ENCODE measurements at regions not wholly inside any gene's neighbourhood (a gene's known extent, or its start where the extent isn't known, plus 50 kb on each side); places are given as distances from the start of the nearest gene placed in this dataset.

DNA sequence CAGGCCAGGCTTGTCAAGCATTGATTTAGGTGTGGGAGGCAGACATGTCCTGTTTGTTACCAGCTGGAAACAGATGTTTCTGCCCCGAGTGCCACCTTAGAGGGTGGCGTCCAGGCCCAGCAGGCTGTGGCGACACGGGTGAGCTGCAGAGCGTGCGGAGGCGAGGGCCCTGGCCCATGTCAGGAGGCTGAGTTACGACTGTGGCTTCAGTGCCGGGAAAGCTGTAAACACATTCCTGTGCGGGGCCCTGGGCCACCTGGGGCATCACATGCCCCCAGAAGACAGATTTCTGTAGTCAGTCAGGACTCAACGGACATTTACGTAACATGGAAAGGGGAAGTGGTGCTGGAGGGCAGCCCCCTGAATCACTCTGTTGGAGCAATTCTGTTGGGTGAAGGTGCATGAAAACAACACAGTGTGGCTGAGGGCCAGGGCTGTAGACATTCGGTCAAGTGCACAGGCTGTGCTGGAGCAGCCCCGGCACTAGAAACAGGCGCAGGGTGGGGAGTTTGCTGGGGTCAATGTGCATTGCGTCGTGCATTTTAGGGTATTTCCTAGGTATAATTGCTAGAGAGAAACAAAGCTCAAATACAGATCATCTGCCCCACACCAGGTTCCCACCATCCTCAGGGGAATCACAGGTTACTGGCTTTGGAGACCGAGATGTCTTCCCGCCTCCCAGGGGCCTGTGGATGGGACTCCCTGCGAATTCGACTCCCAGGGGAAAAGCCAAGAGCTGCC lies 291.8 kb downstream of the TMEM121 start:
- no peak for FAIRE-seq

DNA sequence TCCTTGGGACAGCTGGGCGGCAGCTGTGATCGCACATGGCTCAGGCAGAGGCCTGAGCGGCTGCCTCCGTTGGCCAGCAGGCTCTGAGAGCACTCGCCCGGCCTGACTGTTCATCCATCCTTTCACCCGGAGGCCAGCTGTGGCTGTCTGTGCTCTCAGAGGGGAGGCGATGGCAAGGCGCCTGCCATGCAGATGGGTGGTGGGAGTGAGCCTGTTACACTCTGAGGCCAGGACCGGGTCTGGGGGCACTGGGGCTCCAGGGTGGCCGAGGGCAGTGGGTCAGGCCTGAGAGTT lies 292.3 kb downstream of the TMEM121 start:
- no peak for FAIRE-seq

DNA sequence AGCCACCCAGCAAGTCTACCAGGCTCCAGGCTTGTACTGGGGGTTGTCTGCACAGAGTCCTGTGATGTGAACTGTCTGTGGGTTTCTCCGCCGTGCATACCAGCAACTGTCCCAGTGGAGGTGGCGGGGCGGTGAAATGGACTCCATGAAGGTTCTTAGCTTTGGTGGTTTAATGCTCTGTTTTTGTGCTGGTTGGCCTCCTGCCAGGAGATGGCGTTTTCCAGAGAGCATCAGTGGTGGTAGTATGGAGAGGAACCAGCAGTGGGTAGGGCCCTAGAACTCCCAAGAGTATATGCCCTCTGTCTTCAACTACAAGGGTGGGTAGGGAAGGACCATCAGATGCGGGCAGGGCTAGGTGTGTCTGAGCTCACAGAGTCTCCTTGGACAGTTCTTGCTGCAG lies 303.8 kb downstream of the TMEM121 start:
- FAIRE-seq = no peak

DNA sequence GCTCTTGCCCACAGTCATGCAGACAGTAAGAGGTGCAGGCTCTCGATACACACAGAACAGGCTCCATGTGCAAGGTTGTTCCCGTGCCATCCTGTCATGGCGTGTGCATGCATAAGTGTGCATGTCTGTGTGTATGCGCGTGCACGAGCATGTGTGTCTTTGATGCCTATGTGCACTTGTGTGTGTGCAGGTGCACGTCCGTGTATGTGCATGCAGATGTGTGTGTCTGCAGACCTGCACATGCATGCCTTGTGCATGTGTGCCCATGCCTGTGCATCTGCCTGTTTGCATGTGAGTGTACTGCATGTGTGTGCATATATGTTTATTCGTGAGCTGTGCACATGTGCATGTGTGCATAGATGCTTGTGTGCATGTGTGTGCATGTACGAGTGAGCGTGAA lies 309.8 kb downstream of the TMEM121 start:
- no peak for FAIRE-seq

DNA sequence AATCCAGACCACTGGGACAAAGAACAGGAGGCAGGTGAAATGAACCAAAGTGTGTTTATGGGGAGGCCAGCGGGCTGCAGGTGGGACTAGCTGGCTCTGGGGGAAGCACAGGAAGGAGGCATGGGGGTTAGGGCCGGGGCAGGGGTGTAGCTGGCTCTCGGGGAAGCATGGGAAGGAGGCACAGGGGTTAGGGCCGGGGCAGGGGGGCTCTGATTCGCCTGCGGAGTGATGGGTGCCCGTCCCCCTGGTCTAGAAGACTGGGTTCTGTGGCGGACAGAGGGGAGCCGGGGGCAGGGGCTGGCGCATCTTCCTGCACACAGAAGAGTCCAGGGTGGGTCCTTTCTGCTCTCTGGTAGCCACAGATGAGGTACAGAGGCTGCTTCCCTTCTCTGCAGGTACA lies 310.3 kb downstream of the TMEM121 start:
- no peak for FAIRE-seq

DNA sequence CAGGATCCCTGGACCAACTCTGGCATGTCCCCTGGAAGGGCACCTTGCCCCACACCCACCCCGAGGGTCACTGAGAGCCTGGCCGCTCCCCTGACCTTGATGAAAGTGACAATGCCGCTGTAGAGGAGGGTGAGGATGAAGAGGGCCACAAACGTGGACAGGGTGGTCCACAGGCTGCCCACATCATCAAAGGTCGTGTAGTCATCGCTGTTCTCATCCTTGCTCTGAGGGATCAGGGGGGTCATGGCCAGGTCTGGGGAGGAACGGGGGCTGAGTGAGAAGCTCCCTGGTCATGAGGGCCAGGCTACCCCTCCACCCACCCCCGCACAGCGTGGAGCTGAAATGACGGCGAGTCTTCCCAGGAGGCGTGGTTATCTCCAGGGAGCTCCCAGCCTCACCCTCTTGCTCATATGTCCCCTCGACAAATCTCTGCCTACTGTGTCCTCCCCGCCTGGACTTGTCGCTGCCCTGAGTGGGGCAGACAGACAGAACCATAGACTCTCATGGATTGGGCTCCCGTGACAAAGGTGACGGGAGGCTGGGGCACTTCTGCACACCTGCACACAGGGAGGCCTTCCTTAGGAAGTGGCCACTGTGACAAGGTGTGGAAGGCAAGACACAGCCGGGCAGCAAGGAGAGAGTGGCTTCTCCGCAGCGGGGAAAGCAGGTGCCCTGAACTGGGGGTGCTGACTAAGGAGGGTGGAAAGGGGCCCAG lies 311.1 kb downstream of the TMEM121 start:
- FAIRE-seq = no peak

DNA sequence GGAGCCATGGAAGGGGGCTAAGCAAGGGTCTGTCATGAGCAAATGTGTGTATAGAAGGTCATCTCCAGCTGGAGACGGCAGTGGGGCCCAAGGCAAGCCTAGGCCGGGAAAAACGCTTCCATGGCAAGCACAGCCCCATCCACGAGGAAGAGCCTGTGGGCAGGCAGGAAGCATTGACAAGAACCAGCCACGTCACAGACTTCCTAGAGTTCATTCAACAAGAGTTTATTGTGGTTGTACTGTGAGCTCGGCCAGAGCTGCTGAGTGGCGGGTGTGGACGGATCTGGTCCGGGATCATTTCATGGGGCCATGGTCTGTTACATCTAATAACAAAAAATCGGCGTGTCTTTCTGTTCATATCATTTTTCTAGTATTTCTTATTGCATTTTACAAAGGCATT lies 311.7 kb downstream of the TMEM121 start:
- FAIRE-seq = no peak

DNA sequence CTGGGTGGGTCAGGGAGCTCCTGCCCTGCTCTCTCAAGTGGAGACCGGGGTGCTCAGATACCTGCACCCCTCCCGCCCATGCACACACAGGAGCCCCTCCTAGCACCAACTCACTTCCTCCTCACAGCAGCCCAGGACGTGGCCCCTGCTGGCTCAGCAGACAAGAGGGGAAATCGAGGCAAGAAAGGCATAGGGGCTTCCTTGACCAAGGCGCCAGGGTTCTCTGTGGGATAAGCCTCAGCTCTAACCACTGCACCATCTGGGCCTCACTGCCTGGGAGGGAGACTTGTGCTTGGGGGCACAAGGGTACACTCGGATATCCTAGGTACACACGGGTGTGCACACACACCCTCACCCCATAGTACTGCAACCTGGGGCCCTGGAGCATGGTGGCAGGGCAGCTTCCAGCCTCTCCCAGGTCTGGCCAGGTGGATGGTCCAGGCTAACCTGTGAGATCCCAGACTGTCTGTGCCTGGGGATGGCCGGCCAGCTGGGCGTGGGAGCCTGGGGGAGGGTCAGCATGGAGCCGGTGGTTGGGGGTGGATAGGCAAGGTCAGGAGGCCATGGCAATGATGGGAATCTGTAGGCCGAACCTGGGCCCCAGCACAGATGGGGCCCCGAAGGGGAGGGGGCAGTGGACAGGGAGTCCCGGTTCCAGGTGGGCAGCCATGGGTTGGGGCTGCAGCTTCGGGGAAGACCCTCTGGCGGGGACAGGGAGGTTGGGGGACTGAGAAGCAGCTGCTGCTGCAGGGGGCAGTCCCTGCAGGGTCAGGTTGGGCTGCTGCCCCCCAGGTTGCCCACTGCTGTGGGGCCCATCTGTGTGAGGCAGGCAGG lies 312.4 kb downstream of the TMEM121 start:
- no peak for FAIRE-seq

DNA sequence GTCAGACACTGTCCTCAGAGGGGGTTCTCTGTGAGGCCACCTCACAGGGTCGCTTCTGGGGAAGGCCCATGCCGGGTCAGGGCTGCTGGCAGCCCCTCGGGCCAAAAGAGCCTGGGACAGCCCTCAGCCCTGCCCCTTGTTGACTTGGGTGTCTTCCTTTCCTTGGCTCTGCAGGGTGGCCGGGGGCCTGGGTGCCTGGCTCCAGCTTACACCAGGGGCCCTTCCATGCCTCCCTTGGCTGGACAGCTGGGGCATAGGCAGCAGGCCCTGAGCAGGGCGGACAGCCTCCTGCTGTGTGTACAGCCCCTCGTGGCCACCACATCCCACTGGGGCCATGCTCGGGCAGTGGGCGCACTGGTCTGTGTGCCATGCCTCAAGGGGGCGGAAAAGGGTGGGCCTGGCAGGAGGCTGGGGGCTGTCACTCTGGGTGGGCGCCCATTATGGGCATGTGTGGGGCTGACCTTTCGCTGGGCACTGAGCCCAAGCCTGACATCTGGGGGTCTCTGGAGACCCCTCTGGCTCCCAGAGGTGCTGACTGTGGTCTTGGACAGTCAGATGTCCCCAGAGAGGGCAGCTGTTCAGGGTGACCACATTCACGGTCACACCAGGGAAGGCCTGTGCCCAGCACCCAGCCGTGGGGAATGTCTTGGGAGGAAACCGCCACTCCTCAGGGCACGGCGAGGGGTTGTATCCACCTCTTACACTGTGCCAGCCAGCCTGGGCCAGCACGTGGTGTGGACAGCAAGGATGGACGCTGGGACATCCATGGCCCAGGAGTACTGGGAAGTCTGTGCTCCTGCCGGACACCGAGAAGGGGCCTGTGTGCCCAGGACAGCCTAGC lies 313.3 kb downstream of the TMEM121 start:
- FAIRE-seq = no peak

DNA sequence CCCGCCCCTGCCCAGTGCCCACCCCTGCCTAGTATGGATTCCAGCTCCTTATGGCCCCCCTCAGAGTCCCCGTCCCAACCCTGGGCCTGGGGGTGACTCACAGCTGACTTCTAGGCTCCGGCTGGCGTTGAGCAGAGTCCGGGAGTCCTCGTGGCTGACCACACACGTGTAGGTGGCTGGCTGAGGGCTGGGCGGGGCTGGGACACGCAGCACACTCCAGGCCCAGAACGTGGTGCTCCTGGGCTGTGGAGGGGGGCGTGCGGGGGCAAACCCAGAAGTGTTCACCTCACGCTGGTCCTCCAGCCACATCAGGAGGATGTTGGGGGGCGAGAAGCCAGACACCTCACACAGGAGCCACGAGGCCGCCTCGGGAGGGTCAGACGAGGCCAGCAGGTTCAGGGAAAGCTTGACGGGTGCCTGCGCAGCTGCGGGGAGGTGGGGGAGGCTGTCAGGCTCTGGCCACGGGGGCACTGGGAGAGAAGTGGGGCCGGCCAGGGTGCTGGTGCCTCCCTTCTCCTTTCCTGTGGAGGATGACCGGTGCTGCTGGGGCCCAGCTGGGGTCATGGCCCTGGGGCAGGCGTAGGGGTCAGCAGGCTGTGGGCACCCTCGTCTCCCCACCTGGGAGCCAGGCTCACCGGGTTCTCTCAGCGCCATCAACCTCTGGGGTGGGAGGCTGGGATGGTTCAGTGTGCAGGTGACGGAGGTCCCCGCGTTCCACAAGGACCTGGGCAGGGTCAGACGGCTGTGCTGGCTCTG lies 314.1 kb downstream of the TMEM121 start:
- no peak for FAIRE-seq

DNA sequence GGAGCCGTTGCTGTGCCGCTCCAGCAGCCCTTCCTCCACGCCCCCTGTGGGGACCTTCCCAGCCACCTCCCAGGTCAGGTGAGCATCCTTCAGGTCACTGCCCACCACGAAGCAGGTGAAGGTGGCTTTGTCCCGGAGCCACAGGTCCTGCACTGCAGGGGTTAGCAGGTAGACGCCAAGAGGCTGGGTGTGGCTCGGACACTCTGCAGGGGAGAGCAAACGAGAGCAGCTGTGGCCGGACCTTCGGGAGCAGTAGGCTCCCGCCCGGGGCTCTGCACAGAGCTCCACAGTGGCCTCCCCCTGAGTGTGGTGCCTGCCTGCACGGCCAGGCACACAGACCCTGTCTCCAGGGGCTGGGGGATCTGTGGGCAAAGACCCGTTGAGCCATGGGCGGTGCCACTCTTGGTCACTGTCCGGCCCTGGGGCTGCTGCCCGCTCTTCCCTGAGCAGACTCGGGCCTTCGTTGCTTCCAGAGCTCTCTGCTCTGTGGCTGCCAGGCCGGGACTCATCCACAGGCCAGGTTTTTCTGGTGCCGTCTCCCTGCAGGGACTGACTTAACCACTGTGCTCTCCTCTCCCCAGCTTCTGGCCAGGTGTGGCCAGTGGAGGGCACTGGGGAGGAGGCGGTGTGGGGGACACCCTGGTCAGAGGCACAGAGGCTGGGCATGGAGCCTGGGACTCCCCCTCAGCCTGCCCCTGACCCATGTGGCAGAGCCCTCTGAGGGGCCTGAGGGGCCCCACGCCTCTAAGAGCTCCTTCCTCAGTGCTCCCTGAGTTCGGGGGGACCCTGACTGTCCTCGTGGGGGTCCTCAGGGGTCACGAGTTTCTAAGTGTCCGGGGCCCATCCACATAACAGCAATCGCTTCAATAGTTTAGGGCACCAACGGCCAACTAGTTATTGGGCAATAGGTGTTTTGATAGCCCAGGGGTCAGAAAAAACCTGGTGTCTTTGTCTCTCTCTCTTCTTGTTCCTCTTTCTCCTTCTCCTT lies 314.9 kb downstream of the TMEM121 start:
- no peak for FAIRE-seq

DNA sequence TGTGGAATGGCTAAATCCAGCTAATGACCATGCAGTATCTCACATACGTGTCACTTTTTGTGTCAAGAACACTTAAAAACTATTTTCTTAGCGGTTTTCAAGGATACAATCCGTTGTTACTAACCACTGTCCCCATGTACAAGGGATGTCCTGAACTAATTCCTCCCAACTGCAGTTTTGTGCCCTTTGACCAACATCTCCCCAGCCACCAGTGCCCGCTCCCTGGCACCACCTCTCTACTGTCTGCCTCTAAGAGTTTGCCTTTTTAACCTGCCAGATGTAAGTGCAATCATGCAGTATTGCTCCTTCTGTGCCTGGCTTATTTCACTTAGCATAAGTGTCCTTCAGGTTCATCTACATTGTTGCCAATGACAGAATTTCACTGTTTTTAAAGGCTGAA lies 315.7 kb downstream of the TMEM121 start:
- no peak for FAIRE-seq

DNA sequence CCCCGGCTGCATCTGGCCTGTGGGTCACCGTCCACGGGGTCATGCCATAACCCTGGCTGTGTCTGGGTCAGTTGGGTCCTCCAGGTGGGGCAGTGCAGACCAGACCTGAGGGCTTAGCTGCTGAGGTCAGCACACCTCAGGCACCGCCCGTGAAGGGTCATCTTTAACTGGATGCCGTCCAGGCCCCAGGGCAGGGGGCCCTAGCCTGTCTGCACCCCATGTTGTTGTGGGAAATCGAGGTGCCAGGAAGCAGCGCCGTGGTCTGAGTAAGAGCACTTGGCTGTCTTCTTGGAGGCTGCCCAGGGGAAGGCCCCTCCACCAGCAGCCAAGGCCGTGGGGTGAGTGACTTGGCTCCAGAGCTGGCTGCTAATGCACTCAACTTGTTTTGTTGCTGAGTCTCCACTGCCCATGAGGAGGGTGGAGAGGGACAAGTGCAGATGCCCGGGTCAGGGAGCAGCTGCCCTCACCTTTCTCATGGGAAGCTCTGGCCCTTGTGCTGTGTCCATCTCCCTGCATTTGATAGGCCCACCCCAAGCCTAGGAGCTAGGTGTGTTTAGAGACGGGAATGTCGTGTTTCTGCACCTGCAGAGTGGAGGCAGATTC lies 317.2 kb downstream of the TMEM121 start:
- FAIRE-seq = no peak

DNA sequence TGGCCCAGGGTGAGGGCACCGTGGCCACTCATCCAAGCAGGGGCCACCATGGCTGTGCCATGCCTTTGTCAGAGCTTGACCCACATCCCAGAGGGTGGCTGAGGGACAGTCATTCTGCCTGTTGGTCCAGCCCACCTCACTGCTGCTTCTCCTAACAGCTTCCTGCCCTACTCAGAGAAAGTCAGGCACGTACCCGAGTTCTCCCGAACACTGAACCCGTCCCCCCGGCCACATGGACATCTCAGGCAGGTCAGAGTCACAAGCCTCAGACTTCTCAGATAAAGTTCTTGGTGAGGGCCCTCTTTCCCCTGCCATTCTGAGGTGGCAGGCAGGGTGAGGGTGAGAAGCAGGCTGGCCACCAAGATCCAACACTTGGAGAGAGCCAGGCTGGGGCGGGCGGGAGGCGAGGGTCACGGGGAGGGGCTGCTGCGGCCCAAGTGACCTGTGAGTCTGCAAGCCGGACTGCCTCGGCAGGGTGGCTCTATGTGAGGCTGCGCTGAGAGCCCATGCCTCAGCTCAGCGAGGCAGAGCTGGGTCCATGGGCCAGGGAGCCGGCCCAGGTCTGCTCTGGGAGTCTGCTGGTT lies 317.8 kb downstream of the TMEM121 start:
- FAIRE-seq = no peak

DNA sequence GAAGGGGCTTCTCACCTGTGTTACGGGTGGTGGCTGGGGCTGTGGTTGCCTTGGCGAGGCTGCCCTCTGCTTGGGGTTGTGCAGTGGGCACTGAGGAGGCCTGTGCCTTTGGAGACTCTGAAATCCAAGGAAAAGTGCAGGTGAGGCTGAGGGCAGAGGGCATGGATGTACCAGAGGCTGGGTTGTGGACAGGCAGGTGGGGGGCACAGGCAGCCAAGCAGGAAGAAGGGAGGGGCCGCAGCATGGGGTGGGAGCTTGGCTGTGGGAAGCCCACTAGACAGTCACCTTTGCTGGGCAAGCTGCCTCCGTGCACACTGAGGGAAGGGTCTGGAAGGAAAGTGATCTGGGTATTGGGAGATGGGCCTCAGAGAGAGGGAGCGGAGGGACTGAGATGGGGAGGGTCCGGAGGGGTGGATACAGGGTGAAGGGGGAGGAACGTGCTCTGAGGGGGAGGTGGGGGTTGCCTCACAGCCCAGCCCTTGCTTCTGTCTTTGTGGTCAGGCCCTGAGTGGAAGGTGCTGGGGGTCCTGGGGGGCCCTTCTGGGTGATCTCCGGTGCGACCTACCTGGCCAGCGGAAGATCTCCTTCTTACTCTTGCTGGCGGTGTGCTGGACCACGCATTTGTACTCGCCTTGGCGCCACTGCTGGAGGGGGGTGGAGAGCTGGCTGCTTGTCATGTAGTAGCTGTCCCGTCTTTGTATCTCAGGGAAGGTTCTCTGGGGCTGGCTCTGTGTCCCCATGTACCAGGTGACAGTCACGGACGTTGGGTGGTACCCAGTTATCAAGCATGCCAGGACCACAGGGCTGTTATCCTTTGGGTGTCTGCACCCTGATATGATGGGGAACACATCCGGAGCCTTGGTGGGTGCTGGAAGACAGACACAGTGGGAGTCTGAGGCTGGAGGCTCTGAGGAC lies 318.7 kb downstream of the TMEM121 start:
- FAIRE-seq = no peak

DNA sequence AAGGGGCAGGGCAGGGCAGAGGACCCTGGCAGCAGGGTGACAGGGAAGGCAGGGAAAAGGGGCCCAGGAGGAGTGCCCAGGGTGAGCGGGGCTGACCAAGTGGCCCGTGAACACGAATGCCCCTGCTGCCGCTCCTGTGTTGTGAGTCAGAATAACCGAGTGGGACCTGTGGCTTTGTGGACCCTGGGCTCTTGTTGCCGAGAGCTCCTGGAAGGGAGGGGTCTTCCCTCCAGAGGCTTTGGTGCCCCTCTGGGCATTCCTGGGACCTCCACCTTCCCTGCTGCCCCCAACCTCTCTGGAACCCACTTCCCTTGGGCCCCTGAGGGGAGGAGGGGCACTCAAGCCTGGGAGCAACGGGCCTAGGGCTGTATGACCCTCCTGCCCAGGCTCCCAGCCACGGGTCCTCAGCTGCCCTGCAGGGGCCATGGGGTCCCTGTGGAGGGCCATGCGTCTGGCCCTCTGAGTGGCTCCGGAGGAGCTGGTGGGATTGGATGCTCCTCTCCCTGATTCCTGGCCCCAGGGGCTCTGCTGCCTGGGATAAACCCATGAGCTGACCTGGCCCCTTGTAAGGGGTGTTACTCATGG lies 319.4 kb downstream of the TMEM121 start:
- no peak for FAIRE-seq

DNA sequence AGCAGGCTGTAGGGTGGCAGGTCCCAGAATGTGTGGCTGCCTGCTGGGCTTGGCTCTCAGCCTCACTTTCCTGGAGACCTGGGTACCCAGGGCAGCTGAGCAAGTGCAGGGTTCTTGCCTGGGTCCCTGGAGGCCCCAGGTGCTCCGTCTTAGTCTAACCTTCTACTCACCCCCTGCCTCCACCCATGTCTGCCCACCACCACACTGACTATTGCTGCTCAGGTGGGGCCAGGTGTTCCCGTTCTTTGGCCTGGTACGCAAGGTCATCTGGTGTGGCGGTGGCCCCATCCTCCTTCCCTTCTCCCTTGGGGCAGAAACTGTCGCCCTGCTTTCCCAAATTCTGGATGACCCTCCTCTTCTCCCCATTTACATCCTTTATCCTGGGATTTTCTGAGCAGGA lies 319.9 kb downstream of the TMEM121 start:
- FAIRE-seq = no peak

DNA sequence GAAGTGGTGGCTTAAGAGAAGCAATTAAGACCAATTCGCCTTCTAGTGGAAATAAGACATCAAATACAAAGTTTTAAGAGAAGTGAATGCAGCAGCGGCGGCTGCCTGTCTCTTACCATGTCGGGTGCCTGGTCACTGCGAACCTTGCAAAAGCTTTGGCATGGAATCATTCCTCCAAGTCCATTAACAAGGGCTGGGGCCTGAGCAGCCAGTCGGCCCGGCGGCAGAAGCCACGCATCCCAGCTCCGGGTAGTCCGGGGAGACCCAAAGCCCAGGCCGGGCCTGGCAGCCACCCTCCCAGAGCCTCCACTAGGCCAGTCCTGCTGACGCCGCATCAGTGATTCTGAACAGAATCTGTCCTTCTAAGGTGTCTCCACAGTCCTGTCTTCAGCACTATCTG lies 321.0 kb downstream of the TMEM121 start:
- no peak for FAIRE-seq

DNA sequence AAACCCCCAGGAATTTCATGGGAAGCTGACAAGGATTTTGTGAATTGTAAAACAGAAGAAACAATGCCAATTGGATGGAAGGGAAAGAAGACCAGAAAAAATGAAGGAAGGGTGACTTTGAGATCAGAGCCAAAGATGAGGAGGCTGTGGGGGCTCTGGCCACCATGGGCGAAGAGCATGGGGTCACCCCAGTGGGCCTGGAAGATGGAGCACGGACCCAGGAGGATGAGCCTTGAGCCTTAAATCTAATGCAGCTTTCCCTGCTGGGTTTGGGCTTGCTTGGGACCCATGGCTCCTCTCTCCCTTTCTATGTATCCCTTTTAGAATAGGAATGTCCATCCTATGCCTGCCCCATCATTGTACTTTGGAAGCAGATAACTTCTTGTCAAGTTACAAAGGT lies 322.2 kb downstream of the TMEM121 start:
- no peak for FAIRE-seq

Data from A204.1 (cell line).